ENCODE measurements at regions not wholly inside any gene's neighbourhood (a gene's known extent, or its start where the extent isn't known, plus 50 kb on each side); places are given as distances from the start of the nearest gene placed in this dataset.

- Histone ChIP-seq H3K79me2 (ENCODE audit: insufficient read depth, low read length) (no peaks in the 10 kb centered on the region), H3K27me3 (ENCODE audit: insufficient read depth, low read length) (no peaks in the 10 kb centered on the region), H3F3A (ENCODE audit: insufficient read depth, low read length) (no peaks in the 10 kb centered on the region), H3K9me2 (ENCODE audit: low read depth, low read length) (no peaks in the 10 kb centered on the region), H3K9ac (ENCODE audit: low read length) (no peak overlapping the region), H3K4me2 (ENCODE audit: low read length) (no peak overlapping the region), H2AFZ (ENCODE audit: low read length) (no peak overlapping the region), H3K4me3 (ENCODE audit: low read depth, low read length, poor library complexity, severe bottlenecking) (no peak overlapping the region), H3K9me3 (ENCODE audit: low read length) (no peaks in the 10 kb centered on the region), H3K36me3 (ENCODE audit: insufficient read depth, low read length) (no peaks in the 10 kb centered on the region), H3K4me1 (ENCODE audit: insufficient read depth, low read length, severe bottlenecking) (peaks cover 1% of the 10 kb centered on the region), H3K27ac (ENCODE audit: low read depth, low read length, poor library complexity, severe bottlenecking) (no peak overlapping the region), H4K20me1 (ENCODE audit: insufficient read depth, low read length) (no peaks in the 10 kb centered on the region)
- no peak for TF ChIP-seq CTCF (IDR thresholded peaks at IDR 0.05; ENCODE audit: low read length)
- TF ChIP-seq EZH2 (IDR thresholded peaks at IDR 0.05; ENCODE audit: borderline replicate concordance, low read length), result no peak
These were observed 71.2 kb upstream of the ARID5B start for GRCh38 chr10:61830072-61830845.

GRCh38 chr10:61830846-61831273, 70.6 kb upstream of the ARID5B start:
- TF ChIP-seq CTCF (IDR thresholded peaks at IDR 0.05; ENCODE audit: low read length) (no peak), EZH2 (IDR thresholded peaks at IDR 0.05; ENCODE audit: borderline replicate concordance, low read length) (no peak)
- H3K9me3 ChIP-seq (ENCODE audit: low read length), result no peaks in the 10 kb centered on the region
- H3K9ac ChIP-seq (ENCODE audit: low read length), result no peak overlapping the region
- no peaks in the 10 kb centered on the region for H3F3A ChIP-seq (ENCODE audit: insufficient read depth, low read length)
- no peak overlapping the region for H3K4me3 ChIP-seq (ENCODE audit: low read depth, low read length, poor library complexity, severe bottlenecking)
- H3K4me1 ChIP-seq (ENCODE audit: insufficient read depth, low read length, severe bottlenecking), result peaks cover 5% of the 10 kb centered on the region
- no peaks in the 10 kb centered on the region for H3K9me2 ChIP-seq (ENCODE audit: low read depth, low read length)
- H3K27ac ChIP-seq (ENCODE audit: low read depth, low read length, poor library complexity, severe bottlenecking), result no peak overlapping the region
- H3K27me3 ChIP-seq (ENCODE audit: insufficient read depth, low read length), result no peaks in the 10 kb centered on the region
- no peaks in the 10 kb centered on the region for H3K79me2 ChIP-seq (ENCODE audit: insufficient read depth, low read length)
- H2AFZ ChIP-seq (ENCODE audit: low read length), result no peak overlapping the region
- no peaks in the 10 kb centered on the region for H3K36me3 ChIP-seq (ENCODE audit: insufficient read depth, low read length)
- no peak overlapping the region for H3K4me2 ChIP-seq (ENCODE audit: low read length)
- H4K20me1 ChIP-seq (ENCODE audit: insufficient read depth, low read length), result no peaks in the 10 kb centered on the region

- Histone ChIP-seq H3K9me2 (ENCODE audit: low read depth, low read length) (no peaks in the 10 kb centered on the region), H3K9ac (ENCODE audit: low read length) (no peak overlapping the region), H3K9me3 (ENCODE audit: low read length) (no peaks in the 10 kb centered on the region), H3K4me3 (ENCODE audit: low read depth, low read length, poor library complexity, severe bottlenecking) (no peak overlapping the region), H3K27ac (ENCODE audit: low read depth, low read length, poor library complexity, severe bottlenecking) (no peak overlapping the region), H4K20me1 (ENCODE audit: insufficient read depth, low read length) (no peaks in the 10 kb centered on the region), H3K36me3 (ENCODE audit: insufficient read depth, low read length) (no peaks in the 10 kb centered on the region), H3K4me2 (ENCODE audit: low read length) (no peak overlapping the region), H3F3A (ENCODE audit: insufficient read depth, low read length) (no peaks in the 10 kb centered on the region), H3K79me2 (ENCODE audit: insufficient read depth, low read length) (no peaks in the 10 kb centered on the region), H3K4me1 (ENCODE audit: insufficient read depth, low read length, severe bottlenecking) (peaks cover 8% of the 10 kb centered on the region), H2AFZ (ENCODE audit: low read length) (no peak overlapping the region), H3K27me3 (ENCODE audit: insufficient read depth, low read length) (no peaks in the 10 kb centered on the region)
- no peak for TF ChIP-seq EZH2 (IDR thresholded peaks at IDR 0.05; ENCODE audit: borderline replicate concordance, low read length)
- TF ChIP-seq CTCF (IDR thresholded peaks at IDR 0.05; ENCODE audit: low read length), result no peak
These were observed 68.5 kb upstream of the ARID5B start for GRCh38 chr10:61832866-61833481.
